HL-60 (cell line): ENCODE measurements at regions not wholly inside any gene's neighbourhood (a gene's known extent, or its start where the extent isn't known, plus 50 kb on each side); places are given as distances from the start of the nearest gene placed in this dataset.

ENCODE experiments used
- POLR2AphosphoS5 ChIP-seq: IDR thresholded peaks from 2 replicates; pipeline ENCODE4 v1.6.1; 2012; ENCODE audit warnings: low read depth
- TF ChIP-seq, protein P1 (sequence below): IDR thresholded peaks from one replicate; pipeline ENCODE4 v1.5.1; 2011; ENCODE audit warnings: low read length, control low read depth, inconsistent platforms; ENCODE audit not compliant: insufficient read depth
- TF ChIP-seq, protein P2 (sequence below): IDR thresholded peaks from 2 replicates; pipeline ENCODE4 v1.6.1; 2012; ENCODE audit warnings: low read depth; ENCODE audit not compliant: insufficient replicate concordance

GRCh38 chr3:117243657-117244056 lies 534.1 kb downstream of the TUSC7 start:
- TF ChIP-seq, protein P1, sequence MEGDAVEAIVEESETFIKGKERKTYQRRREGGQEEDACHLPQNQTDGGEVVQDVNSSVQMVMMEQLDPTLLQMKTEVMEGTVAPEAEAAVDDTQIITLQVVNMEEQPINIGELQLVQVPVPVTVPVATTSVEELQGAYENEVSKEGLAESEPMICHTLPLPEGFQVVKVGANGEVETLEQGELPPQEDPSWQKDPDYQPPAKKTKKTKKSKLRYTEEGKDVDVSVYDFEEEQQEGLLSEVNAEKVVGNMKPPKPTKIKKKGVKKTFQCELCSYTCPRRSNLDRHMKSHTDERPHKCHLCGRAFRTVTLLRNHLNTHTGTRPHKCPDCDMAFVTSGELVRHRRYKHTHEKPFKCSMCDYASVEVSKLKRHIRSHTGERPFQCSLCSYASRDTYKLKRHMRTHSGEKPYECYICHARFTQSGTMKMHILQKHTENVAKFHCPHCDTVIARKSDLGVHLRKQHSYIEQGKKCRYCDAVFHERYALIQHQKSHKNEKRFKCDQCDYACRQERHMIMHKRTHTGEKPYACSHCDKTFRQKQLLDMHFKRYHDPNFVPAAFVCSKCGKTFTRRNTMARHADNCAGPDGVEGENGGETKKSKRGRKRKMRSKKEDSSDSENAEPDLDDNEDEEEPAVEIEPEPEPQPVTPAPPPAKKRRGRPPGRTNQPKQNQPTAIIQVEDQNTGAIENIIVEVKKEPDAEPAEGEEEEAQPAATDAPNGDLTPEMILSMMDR, result no peak
- TF ChIP-seq POLR2AphosphoS5, result no peak
- TF ChIP-seq, protein P2, sequence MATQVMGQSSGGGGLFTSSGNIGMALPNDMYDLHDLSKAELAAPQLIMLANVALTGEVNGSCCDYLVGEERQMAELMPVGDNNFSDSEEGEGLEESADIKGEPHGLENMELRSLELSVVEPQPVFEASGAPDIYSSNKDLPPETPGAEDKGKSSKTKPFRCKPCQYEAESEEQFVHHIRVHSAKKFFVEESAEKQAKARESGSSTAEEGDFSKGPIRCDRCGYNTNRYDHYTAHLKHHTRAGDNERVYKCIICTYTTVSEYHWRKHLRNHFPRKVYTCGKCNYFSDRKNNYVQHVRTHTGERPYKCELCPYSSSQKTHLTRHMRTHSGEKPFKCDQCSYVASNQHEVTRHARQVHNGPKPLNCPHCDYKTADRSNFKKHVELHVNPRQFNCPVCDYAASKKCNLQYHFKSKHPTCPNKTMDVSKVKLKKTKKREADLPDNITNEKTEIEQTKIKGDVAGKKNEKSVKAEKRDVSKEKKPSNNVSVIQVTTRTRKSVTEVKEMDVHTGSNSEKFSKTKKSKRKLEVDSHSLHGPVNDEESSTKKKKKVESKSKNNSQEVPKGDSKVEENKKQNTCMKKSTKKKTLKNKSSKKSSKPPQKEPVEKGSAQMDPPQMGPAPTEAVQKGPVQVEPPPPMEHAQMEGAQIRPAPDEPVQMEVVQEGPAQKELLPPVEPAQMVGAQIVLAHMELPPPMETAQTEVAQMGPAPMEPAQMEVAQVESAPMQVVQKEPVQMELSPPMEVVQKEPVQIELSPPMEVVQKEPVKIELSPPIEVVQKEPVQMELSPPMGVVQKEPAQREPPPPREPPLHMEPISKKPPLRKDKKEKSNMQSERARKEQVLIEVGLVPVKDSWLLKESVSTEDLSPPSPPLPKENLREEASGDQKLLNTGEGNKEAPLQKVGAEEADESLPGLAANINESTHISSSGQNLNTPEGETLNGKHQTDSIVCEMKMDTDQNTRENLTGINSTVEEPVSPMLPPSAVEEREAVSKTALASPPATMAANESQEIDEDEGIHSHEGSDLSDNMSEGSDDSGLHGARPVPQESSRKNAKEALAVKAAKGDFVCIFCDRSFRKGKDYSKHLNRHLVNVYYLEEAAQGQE, result no peak
